ENCODE measurements at regions not wholly inside any gene's neighbourhood (a gene's known extent, or its start where the extent isn't known, plus 50 kb on each side); places are given as distances from the start of the nearest gene placed in this dataset.

GRCh38 chr20:39225978-39226377 lies 263.8 kb downstream of the DHX35 start:
- no peak overlapping the region for H3K4me2 ChIP-seq (ENCODE audit: low read length)
- no peak overlapping the region for H3K4me3 ChIP-seq (ENCODE audit: low read length)
- no peaks in the 10 kb centered on the region for H3K36me3 ChIP-seq (ENCODE audit: control insufficient read depth, low read length)
- H3K4me1 ChIP-seq (ENCODE audit: control insufficient read depth, low read length) = no peaks in the 10 kb centered on the region
- TF ChIP-seq EZH2phosphoT487 (IDR thresholded peaks at IDR 0.05; ENCODE audit: borderline replicate concordance, low read length) = no peak
- TF ChIP-seq CTCF (IDR thresholded peaks at IDR 0.05; ENCODE audit: low read depth, low read length, poor library complexity, severe bottlenecking) = no peak
- no peak overlapping the region for H3K27ac ChIP-seq (ENCODE audit: low read depth, low read length)
- H3K9me3 ChIP-seq (ENCODE audit: control insufficient read depth, insufficient read depth, low read length) = no peaks in the 10 kb centered on the region
- H3K9me2 ChIP-seq (replicated peaks; ENCODE audit: control insufficient read depth, low read length) = no peaks in the 10 kb centered on the region
- no peaks in the 10 kb centered on the region for H3F3A ChIP-seq (ENCODE audit: control insufficient read depth, insufficient read depth)
- no peaks in the 10 kb centered on the region for H3K79me2 ChIP-seq (ENCODE audit: control insufficient read depth, low read length)
- no peaks in the 10 kb centered on the region for H4K20me1 ChIP-seq (ENCODE audit: control insufficient read depth, insufficient read depth, low read depth, low read length)
- no peaks in the 10 kb centered on the region for H3K27me3 ChIP-seq (ENCODE audit: control insufficient read depth, low read length)

GRCh38 chr20:39225536-39225935 lies 263.4 kb downstream of the DHX35 start:
- Histone ChIP-seq H3K79me2 (ENCODE audit: control insufficient read depth, low read length) (no peaks in the 10 kb centered on the region), H3K9me3 (ENCODE audit: control insufficient read depth, insufficient read depth, low read length) (no peaks in the 10 kb centered on the region), H3K27me3 (ENCODE audit: control insufficient read depth, low read length) (no peaks in the 10 kb centered on the region), H3K9me2 (replicated peaks; ENCODE audit: control insufficient read depth, low read length) (no peaks in the 10 kb centered on the region), H3K36me3 (ENCODE audit: control insufficient read depth, low read length) (no peaks in the 10 kb centered on the region), H3F3A (ENCODE audit: control insufficient read depth, insufficient read depth) (no peaks in the 10 kb centered on the region), H3K27ac (ENCODE audit: low read depth, low read length) (no peak overlapping the region), H3K4me2 (ENCODE audit: low read length) (no peak overlapping the region), H4K20me1 (ENCODE audit: control insufficient read depth, insufficient read depth, low read depth, low read length) (no peaks in the 10 kb centered on the region), H3K4me3 (ENCODE audit: low read length) (no peak overlapping the region), H3K4me1 (ENCODE audit: control insufficient read depth, low read length) (no peaks in the 10 kb centered on the region)
- TF ChIP-seq EZH2phosphoT487 (IDR thresholded peaks at IDR 0.05; ENCODE audit: borderline replicate concordance, low read length) (no peak), CTCF (IDR thresholded peaks at IDR 0.05; ENCODE audit: low read depth, low read length, poor library complexity, severe bottlenecking) (no peak)

GRCh38 chr20:39222101-39222500 lies 260.0 kb downstream of the DHX35 start:
- Histone ChIP-seq H3K79me2 (ENCODE audit: control insufficient read depth, low read length) (no peaks in the 10 kb centered on the region), H3K36me3 (ENCODE audit: control insufficient read depth, low read length) (no peaks in the 10 kb centered on the region), H3K27ac (ENCODE audit: low read depth, low read length) (no peak overlapping the region), H3K9me2 (replicated peaks; ENCODE audit: control insufficient read depth, low read length) (no peaks in the 10 kb centered on the region), H3K4me3 (ENCODE audit: low read length) (no peak overlapping the region), H3K4me1 (ENCODE audit: control insufficient read depth, low read length) (no peaks in the 10 kb centered on the region), H4K20me1 (ENCODE audit: control insufficient read depth, insufficient read depth, low read depth, low read length) (no peaks in the 10 kb centered on the region), H3F3A (ENCODE audit: control insufficient read depth, insufficient read depth) (no peaks in the 10 kb centered on the region), H3K9me3 (ENCODE audit: control insufficient read depth, insufficient read depth, low read length) (no peaks in the 10 kb centered on the region), H3K4me2 (ENCODE audit: low read length) (no peak overlapping the region), H3K27me3 (ENCODE audit: control insufficient read depth, low read length) (no peaks in the 10 kb centered on the region)
- TF ChIP-seq CTCF (IDR thresholded peaks at IDR 0.05; ENCODE audit: low read depth, low read length, poor library complexity, severe bottlenecking) = no peak
- TF ChIP-seq EZH2phosphoT487 (IDR thresholded peaks at IDR 0.05; ENCODE audit: borderline replicate concordance, low read length) = no peak

GRCh38 chr20:39216195-39216594 lies 254.1 kb downstream of the DHX35 start:
- Histone ChIP-seq H3K4me3 (ENCODE audit: low read length) (no peak overlapping the region), H4K20me1 (ENCODE audit: control insufficient read depth, insufficient read depth, low read depth, low read length) (no peaks in the 10 kb centered on the region), H3K4me2 (ENCODE audit: low read length) (no peak overlapping the region), H3F3A (ENCODE audit: control insufficient read depth, insufficient read depth) (no peaks in the 10 kb centered on the region), H3K36me3 (ENCODE audit: control insufficient read depth, low read length) (no peaks in the 10 kb centered on the region), H3K4me1 (ENCODE audit: control insufficient read depth, low read length) (no peaks in the 10 kb centered on the region), H3K9me2 (replicated peaks; ENCODE audit: control insufficient read depth, low read length) (no peaks in the 10 kb centered on the region), H3K27me3 (ENCODE audit: control insufficient read depth, low read length) (no peaks in the 10 kb centered on the region), H3K27ac (ENCODE audit: low read depth, low read length) (no peak overlapping the region), H3K79me2 (ENCODE audit: control insufficient read depth, low read length) (no peaks in the 10 kb centered on the region), H3K9me3 (ENCODE audit: control insufficient read depth, insufficient read depth, low read length) (no peaks in the 10 kb centered on the region)
- TF ChIP-seq CTCF (IDR thresholded peaks at IDR 0.05; ENCODE audit: low read depth, low read length, poor library complexity, severe bottlenecking) (no peak), EZH2phosphoT487 (IDR thresholded peaks at IDR 0.05; ENCODE audit: borderline replicate concordance, low read length) (no peak)

Measured in DOHH2 (cell line).